ENCODE measurements at regions not wholly inside any gene's neighbourhood (a gene's known extent, or its start where the extent isn't known, plus 50 kb on each side); places are given as distances from the start of the nearest gene placed in this dataset.
"Not testable (repeated sequence)": the region's sequence is repeated elsewhere in the genome, so short reads cannot be mapped to it uniquely, and the experiment has no call there.

DNA sequence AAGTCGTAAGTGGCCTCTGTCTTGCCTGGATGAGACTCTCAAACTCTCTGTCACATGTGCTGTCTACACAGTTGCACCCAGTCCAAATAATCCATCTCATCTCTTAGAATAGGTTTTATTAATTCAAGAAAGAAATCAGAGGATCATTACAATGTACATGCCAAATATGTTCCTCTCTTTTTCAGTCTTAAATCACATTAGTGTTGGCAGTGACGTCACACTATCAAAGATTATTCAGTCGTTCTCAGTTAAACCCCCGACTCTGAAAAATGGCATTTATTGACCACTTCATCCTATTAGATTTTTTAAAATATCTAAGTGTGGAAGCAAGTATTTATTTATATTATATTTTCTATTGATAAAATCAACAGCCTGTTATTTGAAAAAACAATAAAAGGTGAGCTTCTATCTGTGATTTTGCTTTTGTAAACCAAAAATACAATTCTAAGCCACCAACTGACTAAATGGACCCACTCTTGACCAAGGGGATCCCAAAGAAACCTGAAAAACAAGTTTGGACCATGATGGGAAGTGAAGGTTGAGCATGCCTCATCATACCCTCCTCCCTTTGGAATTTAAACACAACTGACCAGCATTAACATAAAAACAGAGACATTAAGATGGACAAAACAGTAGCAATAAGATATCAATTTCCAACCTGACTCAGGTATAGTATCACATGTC lies 1894.4 kb upstream of the LRRTM1 start:
- DNase-seq (no peak), ATAC-seq (ENCODE audit: insufficient read depth, low read depth) (no peak)
- Histone ChIP-seq H3K9ac (ENCODE audit: low read depth, low read length) (no peak overlapping the region), H4K20me1 (ENCODE audit: insufficient read depth, low read length) (no peaks in the 10 kb centered on the region), H2AFZ (ENCODE audit: low read depth, low read length) (no peak overlapping the region), H3K79me2 (ENCODE audit: insufficient read depth, low read length) (no peaks in the 10 kb centered on the region), H3K9me3 (ENCODE audit: insufficient read depth, low read length, severe bottlenecking) (no peaks in the 10 kb centered on the region), H3K27ac (ENCODE audit: low read length) (no peak overlapping the region), H3K4me2 (ENCODE audit: insufficient read depth, low read length) (no peak overlapping the region), H3K4me1 (ENCODE audit: insufficient read depth, low read length) (no peaks in the 10 kb centered on the region), H3K27me3 (ENCODE audit: insufficient read depth, low read length, poor library complexity) (no peaks in the 10 kb centered on the region), H3K4me3 (ENCODE audit: low read depth in 1 of 2, low read length in 2 of 2) (no peak overlapping the region), H3K36me3 (ENCODE audit: insufficient read depth, low read length) (no peaks in the 10 kb centered on the region)
- TF ChIP-seq, protein P1, sequence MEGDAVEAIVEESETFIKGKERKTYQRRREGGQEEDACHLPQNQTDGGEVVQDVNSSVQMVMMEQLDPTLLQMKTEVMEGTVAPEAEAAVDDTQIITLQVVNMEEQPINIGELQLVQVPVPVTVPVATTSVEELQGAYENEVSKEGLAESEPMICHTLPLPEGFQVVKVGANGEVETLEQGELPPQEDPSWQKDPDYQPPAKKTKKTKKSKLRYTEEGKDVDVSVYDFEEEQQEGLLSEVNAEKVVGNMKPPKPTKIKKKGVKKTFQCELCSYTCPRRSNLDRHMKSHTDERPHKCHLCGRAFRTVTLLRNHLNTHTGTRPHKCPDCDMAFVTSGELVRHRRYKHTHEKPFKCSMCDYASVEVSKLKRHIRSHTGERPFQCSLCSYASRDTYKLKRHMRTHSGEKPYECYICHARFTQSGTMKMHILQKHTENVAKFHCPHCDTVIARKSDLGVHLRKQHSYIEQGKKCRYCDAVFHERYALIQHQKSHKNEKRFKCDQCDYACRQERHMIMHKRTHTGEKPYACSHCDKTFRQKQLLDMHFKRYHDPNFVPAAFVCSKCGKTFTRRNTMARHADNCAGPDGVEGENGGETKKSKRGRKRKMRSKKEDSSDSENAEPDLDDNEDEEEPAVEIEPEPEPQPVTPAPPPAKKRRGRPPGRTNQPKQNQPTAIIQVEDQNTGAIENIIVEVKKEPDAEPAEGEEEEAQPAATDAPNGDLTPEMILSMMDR (IDR thresholded peaks at IDR 0.05; ENCODE audit: borderline replicate concordance, extremely low read depth, low read length, poor library complexity, severe bottlenecking) = no peak
- no peak for TF ChIP-seq EZH2 (IDR thresholded peaks at IDR 0.05; ENCODE audit: borderline replicate concordance, low read depth, low read length, severe bottlenecking)

DNA sequence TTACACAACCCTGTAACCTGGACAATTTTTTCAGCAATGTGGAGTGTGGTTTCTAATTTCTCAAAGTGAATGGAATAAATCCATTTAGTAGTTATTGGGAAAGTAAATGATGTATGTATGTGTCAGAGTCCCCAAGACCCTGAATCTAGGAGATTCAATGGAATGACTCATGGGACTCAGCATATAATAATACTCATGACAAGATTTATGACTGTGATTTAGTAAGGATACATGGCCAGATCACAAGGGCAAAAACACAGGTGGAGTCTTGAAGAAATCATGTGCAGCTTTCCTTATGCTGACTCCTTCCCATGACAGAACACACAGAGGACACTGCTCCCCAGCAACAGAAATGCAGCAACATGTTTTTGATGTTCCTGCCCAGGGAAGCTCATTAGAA lies 1877.7 kb upstream of the LRRTM1 start:
- H3K36me3 ChIP-seq (ENCODE audit: insufficient read depth, low read length) = no peaks in the 10 kb centered on the region
- no peak overlapping the region for H3K9ac ChIP-seq (ENCODE audit: low read depth, low read length)
- TF ChIP-seq, protein P1 (IDR thresholded peaks at IDR 0.05; ENCODE audit: borderline replicate concordance, extremely low read depth, low read length, poor library complexity, severe bottlenecking) = no peak
- no peaks in the 10 kb centered on the region for H3K4me1 ChIP-seq (ENCODE audit: insufficient read depth, low read length)
- no peak overlapping the region for H3K4me3 ChIP-seq (ENCODE audit: low read depth in 1 of 2, low read length in 2 of 2)
- H4K20me1 ChIP-seq (ENCODE audit: insufficient read depth, low read length) = no peaks in the 10 kb centered on the region
- ATAC-seq (ENCODE audit: insufficient read depth, low read depth) (no peak), DNase-seq (no peak)
- no peaks in the 10 kb centered on the region for H3K27me3 ChIP-seq (ENCODE audit: insufficient read depth, low read length, poor library complexity)
- no peak overlapping the region for H3K4me2 ChIP-seq (ENCODE audit: insufficient read depth, low read length)
- H2AFZ ChIP-seq (ENCODE audit: low read depth, low read length) = no peak overlapping the region
- no peaks in the 10 kb centered on the region for H3K79me2 ChIP-seq (ENCODE audit: insufficient read depth, low read length)
- no peaks in the 10 kb centered on the region for H3K9me3 ChIP-seq (ENCODE audit: insufficient read depth, low read length, severe bottlenecking)
- H3K27ac ChIP-seq (ENCODE audit: low read length) = no peak overlapping the region

DNA sequence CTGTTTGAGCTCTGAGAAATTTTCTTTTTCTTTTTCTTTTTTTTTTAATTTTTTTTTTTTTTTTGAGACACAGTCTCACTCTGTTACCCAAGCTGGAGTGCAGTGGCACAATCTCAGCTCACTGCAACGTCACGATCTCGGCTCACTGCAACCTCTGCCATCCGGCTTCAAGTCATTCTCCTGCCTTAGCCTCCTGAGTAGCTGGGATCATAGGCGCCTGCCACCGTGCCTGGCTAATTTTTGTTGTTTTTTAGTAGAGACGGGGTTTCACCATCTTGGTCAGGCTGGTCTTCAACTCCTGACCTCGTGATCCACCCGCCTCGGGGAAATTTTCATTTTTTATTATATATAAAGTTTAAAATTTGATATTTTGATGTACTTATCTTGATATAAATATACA lies 1870.7 kb upstream of the LRRTM1 start:
- not testable (repeated sequence) for H3K4me2 ChIP-seq (ENCODE audit: insufficient read depth, low read length); H3K9me3 ChIP-seq (ENCODE audit: insufficient read depth, low read length, severe bottlenecking); H2AFZ ChIP-seq (ENCODE audit: low read depth, low read length); H3K9ac ChIP-seq (ENCODE audit: low read depth, low read length); H3K36me3 ChIP-seq (ENCODE audit: insufficient read depth, low read length); ATAC-seq (ENCODE audit: insufficient read depth, low read depth); H4K20me1 ChIP-seq (ENCODE audit: insufficient read depth, low read length); H3K4me1 ChIP-seq (ENCODE audit: insufficient read depth, low read length); H3K27ac ChIP-seq (ENCODE audit: low read length); H3K79me2 ChIP-seq (ENCODE audit: insufficient read depth, low read length); H3K27me3 ChIP-seq (ENCODE audit: insufficient read depth, low read length, poor library complexity); DNase-seq; H3K4me3 ChIP-seq (ENCODE audit: low read depth in 1 of 2, low read length in 2 of 2)

DNA sequence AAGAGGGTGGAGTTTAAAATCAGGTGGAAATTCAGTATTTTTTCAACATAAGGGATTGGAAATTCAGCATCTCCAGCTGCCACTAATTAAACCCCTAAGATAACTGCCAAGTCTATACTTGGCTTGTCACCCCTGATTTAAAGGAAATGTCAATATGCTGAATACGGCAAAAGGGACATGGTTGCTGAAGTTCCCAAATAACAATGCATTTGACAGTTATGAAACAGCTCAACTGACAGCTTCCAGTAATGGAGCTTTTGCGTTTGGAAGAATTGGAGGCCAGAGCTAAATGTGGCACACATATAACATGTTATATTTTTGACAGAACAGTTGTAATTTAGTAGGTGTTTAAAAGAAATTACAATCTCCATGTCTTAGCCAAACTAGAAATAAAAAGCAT lies 1867.9 kb upstream of the LRRTM1 start:
- no peak for TF ChIP-seq EZH2 (IDR thresholded peaks at IDR 0.05; ENCODE audit: borderline replicate concordance, low read depth, low read length, severe bottlenecking)
- TF ChIP-seq, protein P1 (IDR thresholded peaks at IDR 0.05; ENCODE audit: borderline replicate concordance, extremely low read depth, low read length, poor library complexity, severe bottlenecking) = no peak
- Histone ChIP-seq H3K9ac (ENCODE audit: low read depth, low read length) (no peak overlapping the region), H3K27me3 (ENCODE audit: insufficient read depth, low read length, poor library complexity) (no peaks in the 10 kb centered on the region), H3K4me2 (ENCODE audit: insufficient read depth, low read length) (no peak overlapping the region), H2AFZ (ENCODE audit: low read depth, low read length) (no peak overlapping the region), H3K4me1 (ENCODE audit: insufficient read depth, low read length) (no peaks in the 10 kb centered on the region), H3K79me2 (ENCODE audit: insufficient read depth, low read length) (no peaks in the 10 kb centered on the region), H4K20me1 (ENCODE audit: insufficient read depth, low read length) (no peaks in the 10 kb centered on the region), H3K36me3 (ENCODE audit: insufficient read depth, low read length) (no peaks in the 10 kb centered on the region), H3K27ac (ENCODE audit: low read length) (no peak overlapping the region), H3K9me3 (ENCODE audit: insufficient read depth, low read length, severe bottlenecking) (no peaks in the 10 kb centered on the region), H3K4me3 (ENCODE audit: low read depth in 1 of 2, low read length in 2 of 2) (no peak overlapping the region)
- no peak for ATAC-seq (ENCODE audit: insufficient read depth, low read depth)
- DNase-seq = no peak
